ENCODE measurements at regions not wholly inside any gene's neighbourhood (a gene's known extent, or its start where the extent isn't known, plus 50 kb on each side); places are given as distances from the start of the nearest gene placed in this dataset.
A peak's percentile ranks its signal among the peaks of the same experiment; 100 is the strongest.

DNA sequence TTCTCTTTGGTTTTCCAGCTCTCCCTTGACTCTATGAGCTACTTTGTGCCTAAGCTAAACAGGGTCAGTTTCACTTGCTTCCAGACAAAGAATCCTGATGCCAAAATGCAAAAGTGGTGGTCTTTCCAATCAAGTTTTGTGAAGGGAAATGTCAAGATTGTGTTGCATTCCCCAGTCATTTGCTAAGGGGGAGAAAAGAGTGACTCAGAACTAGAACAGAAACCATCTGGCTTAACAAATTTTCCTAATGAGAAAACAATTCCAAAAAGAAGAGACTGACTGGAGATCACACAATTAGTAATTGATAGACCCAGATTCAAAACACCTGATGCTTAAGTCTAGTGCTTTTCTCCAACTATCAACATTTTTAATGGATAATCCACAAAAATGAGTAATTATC is 235.1 kb upstream of the DIO2 start:
- ATAC-seq (no peak), DNase-seq (ENCODE audit: low spot score) (no peak)

DNA sequence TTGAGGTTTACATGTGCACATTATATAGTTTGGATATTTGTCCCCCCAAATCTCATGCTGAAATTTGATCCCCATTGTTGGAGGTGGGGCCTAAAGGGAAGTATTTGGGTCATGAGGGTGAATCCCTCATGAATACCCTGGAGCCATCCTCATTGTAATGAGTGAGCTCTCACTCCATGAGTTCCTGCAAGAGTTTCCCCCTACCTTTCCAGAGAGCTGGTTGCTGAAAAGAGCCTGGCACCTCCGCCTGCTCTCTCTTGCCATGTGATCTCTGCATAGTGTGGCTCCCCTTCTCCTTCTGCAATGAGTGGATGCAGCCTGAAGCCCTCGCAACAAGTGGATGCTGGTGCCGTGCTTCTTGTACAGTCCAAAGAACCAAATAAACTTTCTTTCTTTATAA is 234.3 kb upstream of the DIO2 start:
- ATAC-seq (no peak), DNase-seq (ENCODE audit: low spot score) (no peak)

DNA sequence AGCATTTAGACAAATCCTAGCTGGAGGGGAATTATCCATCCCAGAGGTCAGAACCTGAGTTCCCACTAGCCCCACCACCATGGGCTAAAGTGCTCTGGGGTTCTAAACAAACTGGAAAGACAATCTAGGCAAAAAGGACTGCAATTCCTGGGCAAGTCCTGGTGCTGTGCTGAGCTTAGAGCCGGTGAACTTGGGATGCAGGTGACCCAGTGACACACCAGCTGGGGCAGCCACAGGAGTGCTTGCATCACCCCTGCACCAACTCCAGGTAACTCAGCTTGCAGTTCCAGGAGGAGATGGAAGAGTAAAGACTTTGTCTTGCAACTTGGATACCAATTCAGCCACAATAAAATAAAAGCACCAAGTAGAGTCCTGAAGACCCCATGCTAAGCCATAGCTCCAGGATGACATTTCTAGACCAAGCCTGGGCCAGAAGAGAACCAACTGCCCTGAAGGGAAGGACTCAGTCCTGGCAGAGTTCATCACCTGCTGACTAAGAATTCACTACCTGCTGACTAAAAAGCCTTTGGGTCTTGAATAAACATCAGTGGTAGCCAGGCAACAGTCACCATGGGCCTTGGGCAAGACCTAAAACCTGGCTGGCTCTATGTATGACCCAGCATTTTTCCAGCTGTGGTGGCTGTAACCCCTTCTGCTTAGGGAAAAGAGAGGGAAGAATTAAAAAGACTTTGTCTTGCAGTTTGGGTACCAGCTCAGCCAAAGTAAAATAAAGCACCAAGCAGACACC is 223.4 kb upstream of the DIO2 start:
- peak; percentile 81 for ATAC-seq
- no peak for DNase-seq (ENCODE audit: low spot score)

DNA sequence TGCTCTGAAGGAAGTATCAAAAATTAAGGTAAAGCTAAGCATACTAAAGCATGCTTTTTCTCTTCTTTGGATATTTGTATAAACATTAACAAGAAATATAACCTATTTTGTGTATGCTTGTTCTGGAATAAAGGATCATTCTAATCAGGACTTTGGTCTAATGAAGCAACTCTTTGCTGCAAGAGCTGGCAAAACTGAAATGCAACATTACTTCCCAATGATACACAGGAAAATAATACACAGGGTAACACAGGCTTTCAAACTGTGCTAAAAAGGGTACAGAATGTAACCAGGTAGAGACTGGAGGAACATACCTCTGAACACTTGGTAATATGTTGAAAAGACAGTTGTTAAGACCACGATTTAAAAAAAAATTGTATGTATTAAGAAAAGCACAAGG is 222.5 kb upstream of the DIO2 start:
- no peak for DNase-seq (ENCODE audit: low spot score)
- peak; percentile 75 for ATAC-seq

DNA sequence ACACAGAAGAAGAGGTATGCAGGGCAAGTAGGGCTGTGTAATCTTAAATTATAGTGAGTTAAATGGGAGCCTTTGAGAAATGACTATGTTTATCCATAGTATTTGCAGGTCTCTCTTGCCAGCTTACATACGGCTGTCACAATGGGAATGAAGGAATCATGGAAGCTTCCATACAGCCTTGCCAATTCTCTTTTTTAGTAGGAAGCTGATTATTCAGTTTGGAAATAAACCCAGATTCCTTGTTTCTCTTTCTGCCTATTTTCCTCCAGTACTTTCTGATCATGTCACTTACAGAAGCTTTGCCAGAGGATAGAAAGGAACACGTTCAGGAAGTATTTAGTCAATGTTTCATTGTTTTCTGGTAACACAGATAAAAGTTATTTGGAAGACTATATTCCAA is 217.4 kb upstream of the DIO2 start:
- ATAC-seq (no peak), DNase-seq (ENCODE audit: low spot score) (no peak)

DNA sequence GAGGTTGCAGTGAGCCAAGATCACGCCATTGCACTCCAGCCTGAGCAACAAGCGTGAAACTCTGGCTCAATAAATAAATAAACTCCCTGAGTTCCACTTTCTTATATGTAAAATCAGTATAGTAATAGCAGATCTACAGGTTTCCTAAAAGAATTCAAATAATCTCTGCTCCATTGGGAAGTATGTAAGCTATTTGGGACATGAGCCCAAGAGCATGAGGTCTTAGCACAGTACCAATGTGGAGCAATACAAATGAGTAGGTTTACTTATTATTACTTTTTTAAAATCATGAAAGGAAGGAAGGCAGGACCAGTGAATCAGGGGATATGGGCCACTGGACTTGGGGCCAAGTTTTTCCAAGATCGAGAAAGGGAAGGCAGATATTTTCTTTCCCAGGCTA is 216.9 kb upstream of the DIO2 start:
- ATAC-seq (no peak), DNase-seq (ENCODE audit: low spot score) (no peak)

DNA sequence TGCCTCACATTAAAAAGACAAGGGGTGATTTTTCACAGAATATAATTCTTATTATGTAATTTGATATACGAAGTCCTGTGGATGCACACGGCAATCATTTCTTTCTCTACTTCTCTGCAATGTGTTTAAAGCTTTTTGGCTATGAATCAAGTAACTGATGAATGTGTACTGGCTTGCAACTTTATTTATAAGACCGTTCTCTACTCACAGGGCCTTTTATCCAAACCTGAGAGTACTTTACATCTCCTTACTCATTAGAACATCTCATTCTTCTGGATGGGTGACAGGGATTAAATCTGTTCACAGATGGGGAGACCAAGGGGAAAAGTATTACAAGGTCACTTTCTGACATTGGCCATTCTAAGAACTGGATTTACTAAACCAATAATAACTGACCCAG is 215.8 kb upstream of the DIO2 start:
- DNase-seq (ENCODE audit: low spot score): no peak
- ATAC-seq: no peak

DNA sequence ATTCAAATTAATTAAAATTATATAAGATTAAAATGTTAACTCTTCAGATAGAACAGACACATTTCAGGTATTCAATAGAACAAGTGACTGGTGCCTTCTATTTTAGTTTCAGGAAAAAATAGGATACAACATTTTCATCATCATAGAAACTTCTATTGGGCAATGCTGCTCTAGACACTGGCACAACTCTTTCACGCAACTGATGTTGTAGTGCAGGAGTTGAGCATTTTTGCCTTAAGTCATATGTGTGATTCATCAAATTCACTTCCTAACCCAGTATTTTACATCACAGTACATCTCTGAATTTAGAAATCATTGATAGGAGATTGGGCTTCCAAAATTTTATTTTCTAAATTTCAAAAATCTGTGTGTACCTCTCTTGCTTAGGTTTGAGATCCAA is 215.4 kb upstream of the DIO2 start:
- DNase-seq (ENCODE audit: low spot score) (no peak), ATAC-seq (no peak)

DNA sequence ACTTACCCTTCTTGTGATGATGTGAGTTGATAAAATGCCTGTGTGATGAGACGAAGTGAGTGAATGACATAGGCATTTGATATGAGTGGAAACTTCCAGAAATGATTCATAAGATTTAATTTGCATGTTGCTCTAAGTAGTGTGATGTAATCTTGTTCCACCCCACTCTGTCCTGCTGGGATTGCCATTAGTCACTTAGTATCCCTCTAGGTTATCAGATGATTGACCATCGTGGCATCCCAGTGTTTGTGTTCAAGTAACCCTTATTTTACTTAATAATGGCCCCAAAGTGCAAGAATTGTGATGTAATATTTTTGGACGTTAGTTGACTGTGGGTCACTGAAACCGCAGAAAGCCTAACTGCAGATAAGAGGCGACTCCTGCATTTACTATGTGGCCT is 214.4 kb upstream of the DIO2 start:
- ATAC-seq: no peak
- no peak for DNase-seq (ENCODE audit: low spot score)

DNA sequence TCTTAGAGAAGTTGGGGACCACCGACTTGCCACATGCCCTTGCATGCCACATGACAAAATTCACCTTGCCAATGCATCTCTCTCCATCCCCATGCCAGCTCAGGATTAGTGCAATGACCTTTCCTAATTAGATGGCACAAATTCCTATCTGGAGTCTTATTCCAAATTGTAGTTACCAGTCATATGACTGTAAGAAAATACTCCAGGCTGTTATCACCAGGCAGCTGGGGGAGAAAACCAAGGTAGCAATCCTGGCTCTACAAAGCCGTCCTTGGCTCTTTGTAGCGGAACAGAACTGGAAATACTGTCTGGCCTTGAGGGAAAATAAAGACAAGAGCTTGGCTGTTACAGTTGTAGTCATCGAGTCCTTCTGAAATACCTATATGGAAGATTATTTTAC is 208.5 kb upstream of the DIO2 start:
- ATAC-seq (no peak), DNase-seq (ENCODE audit: low spot score) (no peak)

DNA sequence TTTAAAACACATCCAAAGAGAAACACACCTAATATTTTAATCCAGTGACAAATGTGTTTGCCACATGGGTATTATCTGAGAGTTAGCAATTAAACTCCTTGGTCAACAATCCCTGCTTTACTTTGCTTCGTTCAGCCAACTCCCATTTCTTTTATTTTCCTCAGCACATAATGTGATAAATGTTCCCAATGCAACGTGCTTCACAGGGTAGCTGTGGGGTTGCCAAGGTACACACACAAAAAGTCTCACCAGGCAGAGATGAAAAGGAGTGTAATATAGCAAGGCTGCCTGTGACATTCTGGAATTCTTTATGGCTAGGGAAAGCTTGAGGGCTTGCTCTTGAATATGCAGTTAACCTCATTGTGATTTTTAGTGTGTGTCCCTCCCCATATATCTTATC is 208.0 kb upstream of the DIO2 start:
- DNase-seq (ENCODE audit: low spot score): no peak
- no peak for ATAC-seq

DNA sequence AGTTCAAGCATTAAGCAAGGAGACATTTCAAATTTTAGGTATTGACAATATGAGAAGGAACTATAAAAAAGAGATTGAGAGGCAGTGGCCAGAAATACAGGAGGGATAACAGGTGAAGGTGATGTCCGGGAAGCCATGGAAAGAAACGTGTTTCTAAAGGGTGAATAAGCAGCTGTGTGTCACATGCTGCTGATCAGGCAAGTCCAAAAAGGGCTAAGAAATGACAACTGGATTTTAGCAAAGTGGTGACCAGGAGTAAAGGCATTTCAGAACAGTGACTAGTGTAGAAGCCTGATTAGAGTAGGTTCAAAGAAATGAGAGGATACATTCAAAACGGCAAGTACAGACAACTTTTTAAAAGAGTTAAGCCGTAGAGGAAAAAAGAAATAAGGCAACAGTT is 204.3 kb upstream of the DIO2 start:
- ATAC-seq: no peak
- no peak for DNase-seq (ENCODE audit: low spot score)

DNA sequence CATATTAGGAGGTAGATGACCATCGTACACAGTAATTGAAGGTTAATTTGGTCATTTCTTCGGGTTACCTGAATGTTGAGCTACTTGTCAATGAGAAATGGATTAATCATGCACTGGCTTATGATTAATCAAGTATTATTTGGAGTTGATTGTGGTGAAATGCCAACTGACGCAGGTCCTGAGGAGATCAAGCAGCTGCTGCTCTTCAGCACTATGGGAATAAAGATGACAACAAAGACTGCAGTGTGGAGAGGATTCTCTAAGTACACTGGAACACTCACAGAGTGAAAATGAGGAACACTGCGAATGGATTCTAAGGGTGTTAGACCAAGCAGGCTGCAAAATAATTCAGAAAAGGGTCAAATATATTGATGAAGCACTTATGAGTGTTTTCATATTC is 202.8 kb upstream of the DIO2 start:
- no peak for ATAC-seq
- no peak for DNase-seq (ENCODE audit: low spot score)

DNA sequence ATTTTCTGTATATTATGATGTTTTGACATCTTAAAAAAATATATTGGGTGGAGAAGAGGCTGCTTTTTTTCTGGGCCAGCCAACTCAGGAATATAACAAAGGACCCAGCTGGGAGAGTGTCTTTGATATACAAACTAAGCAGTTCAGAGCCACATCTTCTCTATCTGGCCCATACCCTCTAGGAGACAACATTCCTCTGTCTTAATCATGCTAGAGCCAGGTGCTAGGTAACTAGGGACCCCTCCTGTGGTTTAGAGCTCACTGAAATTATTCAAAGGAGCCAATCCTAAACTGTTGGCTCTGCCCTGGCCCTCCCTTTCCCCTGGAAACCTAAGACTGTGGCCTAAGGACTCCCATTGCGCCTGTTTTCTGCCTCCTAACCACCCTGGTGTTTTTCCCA is 193.1 kb upstream of the DIO2 start:
- DNase-seq (ENCODE audit: low spot score) (no peak), ATAC-seq (no peak)

DNA sequence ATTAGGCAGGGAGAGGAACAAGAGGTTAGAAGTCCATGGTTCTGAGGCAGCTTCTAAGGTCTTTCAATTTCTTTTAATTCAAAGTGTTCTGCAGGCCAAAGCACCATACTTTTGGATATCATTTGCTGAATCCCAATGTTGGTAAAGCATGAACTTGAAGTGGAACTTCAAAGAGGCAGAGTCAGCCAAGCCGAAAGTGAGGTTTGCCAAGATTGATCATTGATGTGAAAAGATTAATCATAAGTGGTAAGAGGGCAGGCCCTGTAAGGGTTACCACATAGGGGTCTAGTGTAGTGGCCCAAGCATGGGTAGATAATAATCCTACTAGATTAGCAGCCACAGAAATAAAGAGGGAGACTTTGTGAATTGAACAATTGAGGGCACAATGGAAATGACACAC is 191.7 kb upstream of the DIO2 start:
- ATAC-seq (no peak), DNase-seq (ENCODE audit: low spot score) (no peak)

DNA sequence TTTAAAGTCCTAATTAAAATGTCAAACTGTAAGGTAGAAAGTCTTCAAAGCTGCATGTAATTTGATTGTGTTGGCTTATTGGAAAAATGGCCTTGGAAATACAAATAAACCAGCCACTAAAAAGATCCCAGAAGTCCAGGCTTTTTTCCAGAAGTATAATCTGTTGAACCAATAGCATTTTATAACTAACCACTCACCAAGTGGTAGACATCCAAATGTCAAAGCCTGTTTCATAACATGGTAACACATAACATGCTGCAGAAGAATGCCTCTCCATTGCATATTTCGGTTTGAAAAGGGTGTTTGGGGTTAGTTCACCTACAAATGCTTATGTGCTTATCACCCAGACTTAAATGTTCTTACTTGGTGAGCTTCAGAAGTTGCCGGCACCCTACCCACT is 183.7 kb upstream of the DIO2 start:
- ATAC-seq (no peak), DNase-seq (ENCODE audit: low spot score) (no peak)

DNA sequence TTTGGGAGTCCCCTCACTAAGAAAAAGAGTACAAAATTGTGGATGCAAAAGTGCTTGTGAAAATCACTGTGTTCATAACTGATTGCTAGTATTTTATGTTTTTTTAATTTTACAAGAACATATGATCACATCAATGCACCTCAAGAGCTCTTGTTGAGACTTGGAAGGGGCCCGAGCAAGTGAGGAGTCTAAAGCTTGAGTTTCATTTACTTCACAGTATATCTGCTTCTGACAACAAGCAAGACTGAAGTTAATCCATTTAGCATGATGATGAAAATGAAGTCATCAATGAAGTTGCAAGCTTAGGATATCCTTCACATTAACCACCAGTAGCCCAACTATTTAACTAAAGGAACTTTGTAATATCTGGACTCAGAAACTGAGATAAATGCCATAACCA is 182.5 kb upstream of the DIO2 start:
- DNase-seq (ENCODE audit: low spot score) (no peak), ATAC-seq (no peak)

DNA sequence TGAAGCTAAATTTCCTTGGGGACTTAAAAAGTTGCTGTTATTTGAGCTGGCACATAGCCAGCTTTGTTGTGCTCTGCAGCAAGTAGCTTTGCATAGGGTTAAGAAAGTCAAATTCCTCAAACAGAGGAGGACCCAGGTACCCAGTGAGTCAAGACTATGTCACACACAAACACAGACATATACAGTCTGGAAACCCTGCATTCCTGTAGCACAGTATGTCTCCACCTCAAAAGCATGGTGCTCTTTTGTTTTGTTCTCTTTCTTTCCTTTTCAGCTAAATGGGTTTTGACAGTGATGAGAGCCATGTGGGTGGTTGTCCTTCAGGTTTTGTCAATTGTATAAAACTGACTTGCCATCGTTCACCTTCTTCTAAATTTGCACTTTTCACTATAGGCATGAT is 179.6 kb upstream of the DIO2 start:
- DNase-seq (ENCODE audit: low spot score): no peak
- ATAC-seq: no peak

DNA sequence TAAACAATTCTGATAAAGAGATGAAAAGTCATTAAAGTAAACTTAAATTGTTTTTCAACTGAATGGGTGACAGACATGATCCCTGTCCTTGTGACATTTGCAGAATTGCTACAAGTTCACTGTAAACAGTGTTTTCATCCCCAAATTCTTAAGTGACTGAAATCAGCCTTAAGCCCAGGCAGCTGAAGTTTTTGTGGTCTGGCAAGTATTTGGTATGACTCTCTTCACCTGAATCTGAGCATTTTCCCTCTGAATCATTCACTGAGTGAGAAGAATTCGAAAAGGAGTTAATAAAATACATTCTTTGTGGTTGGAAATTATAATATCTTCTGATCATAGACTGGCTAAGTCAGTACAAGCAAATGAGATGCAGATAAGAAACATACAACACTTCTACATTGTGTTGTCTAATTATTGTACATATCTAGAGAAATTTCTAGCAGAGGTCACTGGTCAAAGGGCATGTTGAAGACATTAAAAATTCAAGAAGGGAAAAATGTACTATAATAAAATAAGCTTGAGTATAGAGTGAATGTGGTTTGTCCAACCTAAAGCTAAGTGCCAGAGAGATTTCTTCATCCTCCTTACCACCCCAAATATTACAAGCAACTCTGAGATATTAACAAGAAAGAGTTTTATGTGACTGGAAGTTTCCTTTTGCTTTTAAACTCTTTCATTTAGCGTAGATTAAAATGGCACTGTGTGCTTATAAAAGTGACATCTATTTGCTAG is 177.8 kb upstream of the DIO2 start:
- DNase-seq (ENCODE audit: low spot score) (no peak), ATAC-seq (no peak)

DNA sequence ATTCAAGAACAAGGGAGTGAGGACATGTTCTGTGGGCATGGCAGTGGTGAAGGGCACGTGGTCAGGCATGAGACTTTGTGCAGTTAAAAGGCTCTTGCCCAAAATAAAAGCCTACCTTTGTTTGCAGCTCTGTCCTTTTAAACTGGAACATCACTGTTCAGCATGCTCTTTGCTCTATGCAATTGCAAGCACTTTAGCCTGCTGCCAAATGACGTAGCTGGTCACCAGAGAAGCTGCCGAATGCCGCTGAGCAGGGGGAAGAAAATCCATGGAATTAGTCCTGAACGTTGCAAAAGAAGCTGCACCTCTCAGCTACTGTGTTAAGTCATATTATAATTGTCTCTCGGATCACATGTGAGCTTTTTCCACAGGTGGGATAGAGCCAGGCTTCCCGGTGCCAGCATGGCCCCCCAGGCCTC is 176.3 kb upstream of the DIO2 start:
- ATAC-seq: peak; percentile 67
- DNase-seq (ENCODE audit: low spot score): peak; percentile 51

DNA sequence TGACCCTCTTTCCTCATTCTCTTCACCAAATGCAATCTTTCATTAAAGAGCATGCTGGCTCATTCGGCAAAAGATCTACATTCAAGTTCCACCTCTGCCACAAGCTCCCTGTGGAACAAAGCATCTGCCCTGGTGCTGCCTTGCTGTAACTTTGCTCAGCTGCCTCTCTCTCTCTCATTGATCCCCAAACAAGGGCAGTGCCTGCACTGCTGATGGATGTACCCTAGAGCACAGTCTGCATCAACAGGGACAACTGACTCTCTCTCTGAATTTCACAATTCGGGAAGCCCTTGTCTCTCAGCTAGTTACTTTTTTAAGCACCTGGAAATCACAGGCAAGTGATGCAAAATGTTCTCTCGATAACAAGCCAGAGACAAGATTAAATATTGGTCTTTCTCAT is 174.0 kb upstream of the DIO2 start:
- DNase-seq (ENCODE audit: low spot score): no peak

DNA sequence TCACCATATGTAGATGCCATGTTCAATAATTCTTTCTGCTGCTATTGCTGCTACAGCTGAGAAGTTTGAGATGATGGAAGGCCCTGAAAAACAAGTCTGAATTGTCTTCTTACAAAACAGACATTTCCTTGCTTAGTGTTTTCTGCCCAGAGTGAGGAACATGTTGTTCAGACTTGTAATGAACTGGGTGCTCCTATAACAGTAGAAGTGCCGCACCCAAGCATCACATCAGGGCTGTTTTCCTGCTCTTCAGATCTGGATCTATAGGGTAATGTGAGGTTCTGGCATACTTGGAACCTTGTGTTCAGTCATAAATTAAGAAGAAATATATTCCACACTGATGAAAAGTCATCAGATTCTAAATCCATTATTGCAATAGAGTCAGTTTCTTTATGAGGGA is 171.9 kb upstream of the DIO2 start:
- no peak for ATAC-seq

More for the DNA sequence above, 174.0 kb upstream of the DIO2 start:
- peak; percentile 69 for ATAC-seq

DNA sequence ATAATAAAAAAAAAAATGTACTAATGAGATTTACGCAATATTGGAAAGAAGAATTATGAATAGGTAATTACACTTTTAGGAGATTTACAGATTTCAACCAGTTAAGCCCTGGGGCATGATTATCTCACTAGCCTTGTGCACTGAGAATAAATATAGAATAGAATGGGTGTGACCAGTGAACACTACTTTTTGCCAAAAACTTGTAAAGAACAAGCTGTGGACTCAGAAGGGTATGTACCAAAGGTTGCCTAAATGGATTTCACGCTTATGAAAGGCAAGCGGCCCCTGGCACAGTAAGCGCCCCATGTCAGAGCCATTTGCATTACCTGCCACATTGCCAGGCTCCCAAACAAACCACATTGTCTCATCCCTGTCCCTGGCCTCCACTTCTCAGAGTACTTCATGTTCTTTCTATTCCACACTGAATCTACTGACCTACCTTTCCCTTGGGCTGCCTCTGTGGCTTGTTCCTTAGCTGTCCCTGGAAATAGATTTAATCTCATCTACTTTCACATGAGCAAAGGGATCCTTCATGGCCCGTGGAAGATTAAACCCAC is 170.6 kb upstream of the DIO2 start:
- ATAC-seq: no peak

More for the DNA sequence above, 171.9 kb upstream of the DIO2 start:
- no peak for DNase-seq (ENCODE audit: low spot score)

More for the DNA sequence above, 170.6 kb upstream of the DIO2 start:
- no peak for DNase-seq (ENCODE audit: low spot score)
